ENCODE measurements at regions not wholly inside any gene's neighbourhood (a gene's known extent, or its start where the extent isn't known, plus 50 kb on each side); places are given as distances from the start of the nearest gene placed in this dataset.

DNA sequence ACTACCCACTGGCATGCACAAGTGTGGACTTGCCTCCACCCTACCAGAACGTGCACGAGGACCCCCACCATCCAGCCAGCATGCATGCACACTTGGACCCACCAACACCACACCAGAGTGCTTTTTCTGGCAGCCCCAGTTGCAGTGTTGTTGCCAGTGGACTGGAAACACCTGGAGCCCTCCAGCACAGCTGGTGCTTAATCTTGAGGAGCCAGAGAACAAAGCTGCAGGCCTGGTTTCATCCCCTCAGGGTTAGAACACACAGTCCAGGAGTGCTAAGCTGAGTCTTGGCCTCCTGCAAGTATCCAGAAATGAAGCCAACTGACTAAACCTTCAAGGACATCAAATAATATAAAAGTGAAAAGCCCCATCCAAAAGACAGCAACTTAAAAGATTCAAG lies 888.0 kb downstream of the NTRK3 start:
- H3K27ac Mint-ChIP-seq (ENCODE audit: low read depth, unreplicated experiment), result peak overlapping the region; percentile 85
- BruUV-seq (replicated peaks), result no TSS peak
- H3K36me3 Mint-ChIP-seq (ENCODE audit: insufficient read depth, unreplicated experiment), result peaks cover 11% of the 10 kb centered on the region
- no peak for TF ChIP-seq CTCF (IDR thresholded peaks at IDR 0.05; ENCODE audit: unreplicated experiment)
- DNase-seq (ENCODE audit: unreplicated experiment), result peak; percentile 44
- peak overlapping the region; percentile 12 for H3K4me3 Mint-ChIP-seq (ENCODE audit: unreplicated experiment)
- peaks cover 48% of the 10 kb centered on the region for H3K4me1 Mint-ChIP-seq (ENCODE audit: insufficient read depth, unreplicated experiment)
- intact Hi-C loops (cut with micrococcal nuclease), result loop anchor here (5.0 kb wide), 1 partner anchor 101 kb away; no protein-coding TSS in a partner anchor
- H3K27me3 Mint-ChIP-seq (ENCODE audit: insufficient read depth, unreplicated experiment), result no peaks in the 10 kb centered on the region
- POLR2A ChIA-PET, result interaction anchor here (1.9 kb wide), 1 partner anchor 14 kb away, joined by 6 read pairs; no protein-coding TSS in a partner anchor
- peaks cover 20% of the 10 kb centered on the region for H3K9me3 Mint-ChIP-seq (ENCODE audit: unreplicated experiment)
- CTCF ChIA-PET, result interaction anchor here (0.5 to 0.7 kb wide), 7 partner anchors 14 to 1638 kb away, joined by 3 to 4 read pairs (median 3); no protein-coding TSS in a partner anchor

- Mint-ChIP-seq H3K36me3 (ENCODE audit: insufficient read depth, unreplicated experiment) (peaks cover 11% of the 10 kb centered on the region), H3K27me3 (ENCODE audit: insufficient read depth, unreplicated experiment) (no peaks in the 10 kb centered on the region), H3K4me3 (ENCODE audit: unreplicated experiment) (no peak overlapping the region), H3K4me1 (ENCODE audit: insufficient read depth, unreplicated experiment) (peaks cover 47% of the 10 kb centered on the region), H3K27ac (ENCODE audit: low read depth, unreplicated experiment) (peak overlapping the region; percentile 31), H3K9me3 (ENCODE audit: unreplicated experiment) (peaks cover 6% of the 10 kb centered on the region)
- CTCF ChIA-PET, result interaction anchor here (1.2 kb wide), 1 partner anchor 882 kb away, joined by 3 read pairs; no protein-coding TSS in a partner anchor
- POLR2A ChIA-PET, result interaction anchor here (0.6 to 1.3 kb wide), 2 partner anchors 39 to 211 kb away, joined by 3 read pairs; no protein-coding TSS in a partner anchor
- DNase-seq (ENCODE audit: unreplicated experiment), result peak; percentile 29
- no peak for TF ChIP-seq CTCF (IDR thresholded peaks at IDR 0.05; ENCODE audit: unreplicated experiment)
- intact Hi-C loops (cut with micrococcal nuclease), result loop anchor here (5.0 kb wide), 1 partner anchor 98 kb away; no protein-coding TSS in a partner anchor
- no TSS peak for BruUV-seq (replicated peaks)
These were observed 891.4 kb downstream of the NTRK3 start for GRCh38 chr15:87365186-87365585.

- intact Hi-C loops (cut with micrococcal nuclease), result no loop called here
- Mint-ChIP-seq H3K27ac (ENCODE audit: low read depth, unreplicated experiment) (no peak overlapping the region), H3K27me3 (ENCODE audit: insufficient read depth, unreplicated experiment) (no peaks in the 10 kb centered on the region), H3K36me3 (ENCODE audit: insufficient read depth, unreplicated experiment) (peaks cover 11% of the 10 kb centered on the region), H3K4me1 (ENCODE audit: insufficient read depth, unreplicated experiment) (peaks cover 23% of the 10 kb centered on the region), H3K4me3 (ENCODE audit: unreplicated experiment) (no peak overlapping the region), H3K9me3 (ENCODE audit: unreplicated experiment) (no peaks in the 10 kb centered on the region)
- POLR2A ChIA-PET, result no interaction called here
- no peak for TF ChIP-seq CTCF (IDR thresholded peaks at IDR 0.05; ENCODE audit: unreplicated experiment)
- peak; percentile 45 for DNase-seq (ENCODE audit: unreplicated experiment)
- no TSS peak for BruUV-seq (replicated peaks)
- CTCF ChIA-PET, result no interaction called here
These were observed 894.0 kb downstream of the NTRK3 start for GRCh38 chr15:87362531-87362930.

DNA sequence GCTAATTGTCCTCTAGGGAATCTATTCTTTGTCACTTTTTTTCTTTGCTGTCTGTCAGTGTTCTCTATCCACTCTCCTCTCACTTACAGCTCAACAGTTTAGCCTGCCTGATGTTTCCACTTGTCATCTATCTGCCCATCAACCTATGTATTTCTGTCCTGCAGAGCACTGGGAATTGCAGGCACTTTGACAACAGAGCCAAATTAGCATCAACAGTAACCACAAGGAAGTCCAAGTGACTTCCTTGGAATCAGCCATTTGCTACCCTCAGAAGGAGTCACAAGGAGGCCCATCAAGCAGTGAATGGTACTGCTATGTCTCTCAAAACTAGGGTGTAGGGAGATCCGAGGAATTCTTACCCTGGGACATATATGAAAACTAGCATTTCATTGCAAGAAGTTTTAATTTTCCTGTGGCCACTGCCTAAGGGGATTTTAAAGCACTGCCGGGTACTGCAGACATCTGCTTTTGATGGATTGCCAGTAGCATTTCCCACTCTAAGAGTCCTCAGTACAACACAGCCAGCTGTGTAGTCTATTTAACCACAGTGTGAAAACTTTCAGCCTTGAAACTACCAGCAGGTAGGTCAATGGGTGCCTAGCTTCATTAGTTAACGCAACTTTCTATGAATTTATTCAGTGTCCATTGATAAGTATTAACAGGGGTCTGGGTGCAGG lies 898.8 kb downstream of the NTRK3 start:
- no TSS peak for BruUV-seq (replicated peaks)
- peaks cover 9% of the 10 kb centered on the region for H3K4me1 Mint-ChIP-seq (ENCODE audit: insufficient read depth, unreplicated experiment)
- no peak overlapping the region for H3K4me3 Mint-ChIP-seq (ENCODE audit: unreplicated experiment)

More for the DNA sequence above, 898.8 kb downstream of the NTRK3 start:
- intact Hi-C loops (cut with micrococcal nuclease), result no loop called here
- Mint-ChIP-seq H3K27ac (ENCODE audit: low read depth, unreplicated experiment) (no peak overlapping the region), H3K27me3 (ENCODE audit: insufficient read depth, unreplicated experiment) (no peaks in the 10 kb centered on the region), H3K9me3 (ENCODE audit: unreplicated experiment) (no peaks in the 10 kb centered on the region), H3K36me3 (ENCODE audit: insufficient read depth, unreplicated experiment) (no peaks in the 10 kb centered on the region)
- DNase-seq (ENCODE audit: unreplicated experiment), result no peak
- TF ChIP-seq CTCF (IDR thresholded peaks at IDR 0.05; ENCODE audit: unreplicated experiment), result no peak
- ChIA-PET POLR2A (no interaction called here), CTCF (interaction anchor here (1.5 kb wide), 1 partner anchor 247 kb away, joined by 3 read pairs; no protein-coding TSS in a partner anchor)

Data from MCF 10A (cell line).